GM19025 (cell line): ENCODE measurements at regions not wholly inside any gene's neighbourhood (a gene's known extent, or its start where the extent isn't known, plus 50 kb on each side); places are given as distances from the start of the nearest gene placed in this dataset.

Experiments
- ATAC-seq: cut with Tn5 transposase; IDR thresholded peaks from one replicate; pipeline ENCODE4 v1.9.1; 2021; ENCODE audit warnings: mild to moderate bottlenecking, low read depth, moderate library complexity; ENCODE audit not compliant: unreplicated experiment

DNA sequence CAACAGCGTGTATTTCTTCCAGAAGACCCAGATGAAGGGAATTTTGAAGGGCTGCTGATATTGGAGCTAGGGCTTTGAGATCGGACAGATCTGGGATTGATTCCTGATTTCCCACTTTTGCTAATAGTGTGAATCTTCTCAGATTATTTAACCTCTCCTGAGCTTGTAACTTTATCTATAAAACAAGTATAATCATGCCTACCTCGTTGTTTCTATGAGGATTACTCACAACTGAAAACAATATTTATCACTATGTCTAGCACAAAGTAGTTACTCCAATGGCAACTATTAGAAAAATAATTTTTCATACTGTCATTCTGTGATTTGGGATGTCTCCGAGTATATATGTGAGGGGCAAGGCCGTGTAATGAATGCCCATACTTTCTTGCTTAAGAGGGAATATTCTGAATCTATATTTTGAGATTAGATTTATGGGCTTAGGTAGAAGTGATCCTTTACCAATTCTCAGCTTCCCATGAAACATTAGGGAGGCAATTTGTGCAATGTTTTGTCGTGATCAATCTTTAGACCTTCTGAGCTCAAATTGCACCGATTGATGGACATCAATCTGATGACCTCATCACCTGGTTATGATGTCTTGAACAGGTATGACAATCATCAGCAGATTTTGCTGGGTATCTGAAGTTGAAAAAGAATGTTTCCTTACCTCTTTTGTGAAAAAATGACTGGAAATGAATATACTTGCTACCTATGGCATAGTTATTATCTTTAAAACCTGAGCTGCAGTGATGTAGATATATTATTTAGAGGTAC, 339.9 kb downstream of the KCNS3 start:
- no peak for ATAC-seq

DNA sequence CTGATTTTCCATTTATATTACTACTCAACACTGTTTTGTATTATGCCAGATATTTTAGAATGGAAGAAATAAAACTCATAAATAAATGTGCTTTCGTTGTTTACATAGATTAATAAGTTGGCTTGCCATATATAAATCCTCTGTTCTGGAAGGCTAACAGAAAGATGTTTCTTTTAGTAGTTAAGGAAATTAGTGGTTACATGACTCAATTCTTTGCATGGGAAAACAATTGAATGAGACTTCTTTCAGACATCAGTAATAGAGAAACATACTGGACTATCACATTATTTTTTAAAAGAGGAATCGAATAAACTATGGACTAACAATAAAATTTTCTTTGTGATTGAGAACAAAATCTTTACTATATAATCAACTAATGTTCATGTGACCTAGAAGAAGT, 336.5 kb downstream of the KCNS3 start:
- no peak for ATAC-seq

DNA sequence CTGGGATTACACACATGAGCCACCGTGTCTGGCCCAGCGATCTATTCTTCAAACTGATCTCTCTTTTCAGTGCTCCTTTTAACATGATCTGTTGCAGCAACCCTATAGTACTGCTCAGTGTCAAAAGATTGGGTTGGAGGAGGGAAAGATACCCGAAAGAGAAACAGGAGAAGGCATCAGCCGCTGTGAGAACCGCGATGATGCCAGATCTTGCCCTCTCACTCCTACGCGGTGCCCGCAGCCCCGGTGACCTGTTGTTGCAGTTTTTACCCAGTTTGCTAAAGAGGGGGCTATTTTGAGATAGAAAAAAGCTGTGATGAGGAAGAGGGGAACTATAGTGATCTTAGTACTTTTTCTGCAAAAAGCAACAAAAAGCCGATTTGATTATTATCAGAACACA, 335.5 kb downstream of the KCNS3 start:
- no peak for ATAC-seq

DNA sequence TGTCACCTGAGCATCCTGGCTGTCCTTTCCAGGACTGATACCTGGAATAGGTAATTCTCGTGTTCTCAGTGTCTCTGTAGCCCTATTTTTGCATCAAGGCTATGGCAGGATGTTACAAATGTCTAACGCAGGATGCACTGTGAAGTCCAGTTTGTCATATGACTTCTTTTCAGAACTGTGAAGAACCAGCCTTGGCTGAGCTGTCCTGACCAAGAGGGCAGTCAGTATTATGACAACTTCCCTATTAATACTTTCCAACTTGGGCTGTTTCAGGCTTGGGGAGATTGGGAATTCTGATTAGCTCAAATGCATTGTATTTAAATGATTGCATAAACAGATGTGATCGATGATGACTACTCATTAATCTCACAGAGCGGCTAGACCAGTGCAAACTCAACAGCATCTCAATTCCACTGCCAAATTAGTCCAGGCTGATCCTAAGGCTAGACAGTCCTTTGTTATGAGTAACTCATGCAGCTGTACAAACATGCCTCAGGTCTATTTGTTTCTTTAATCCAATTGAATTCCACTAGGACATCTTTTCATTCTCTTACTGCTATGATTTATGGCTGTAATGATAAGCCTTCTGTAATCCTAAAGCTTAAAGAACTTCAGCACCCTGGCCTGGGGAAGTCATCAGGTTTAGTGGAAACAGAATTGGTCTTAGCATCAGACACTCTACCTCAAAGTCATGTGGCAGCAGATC, 331.6 kb downstream of the KCNS3 start:
- no peak for ATAC-seq

DNA sequence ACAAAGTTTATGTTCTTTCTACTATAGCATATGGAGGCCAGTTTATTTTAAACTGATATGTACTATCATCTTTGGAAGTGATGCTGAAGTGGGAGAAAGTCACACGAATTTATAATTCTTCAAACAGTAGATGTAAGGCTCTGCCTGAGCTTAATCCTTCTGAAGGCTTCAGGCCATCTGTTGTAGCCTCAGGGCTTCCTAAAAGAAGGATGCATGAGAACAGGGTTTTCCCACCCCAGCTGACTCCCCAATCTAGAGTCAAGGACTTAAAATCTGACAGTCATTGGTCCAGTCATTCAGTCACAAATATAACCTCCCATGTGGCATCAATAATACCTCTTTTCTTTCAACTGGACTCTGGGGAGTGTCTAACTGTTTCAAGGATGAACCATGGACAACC, 330.5 kb downstream of the KCNS3 start:
- ATAC-seq, result no peak

DNA sequence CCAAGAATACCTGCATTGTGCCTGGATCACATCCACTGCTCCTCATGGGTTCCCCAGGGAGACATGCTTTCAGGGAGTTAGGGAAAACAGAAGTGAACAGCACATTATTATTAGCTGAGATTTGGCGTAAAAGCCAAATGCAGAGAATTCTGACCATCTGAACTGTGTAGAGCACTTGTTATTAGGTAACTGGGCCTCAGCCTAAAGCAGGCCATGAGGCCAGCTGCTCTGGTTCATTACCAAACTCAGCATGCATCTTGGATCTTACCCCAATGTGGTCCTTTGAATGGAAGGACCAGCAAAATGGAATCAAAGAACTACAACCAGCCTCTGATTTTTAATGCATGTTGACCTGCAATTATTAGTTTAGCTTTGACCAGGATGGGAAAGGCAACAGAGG, 322.3 kb downstream of the KCNS3 start:
- no peak for ATAC-seq

DNA sequence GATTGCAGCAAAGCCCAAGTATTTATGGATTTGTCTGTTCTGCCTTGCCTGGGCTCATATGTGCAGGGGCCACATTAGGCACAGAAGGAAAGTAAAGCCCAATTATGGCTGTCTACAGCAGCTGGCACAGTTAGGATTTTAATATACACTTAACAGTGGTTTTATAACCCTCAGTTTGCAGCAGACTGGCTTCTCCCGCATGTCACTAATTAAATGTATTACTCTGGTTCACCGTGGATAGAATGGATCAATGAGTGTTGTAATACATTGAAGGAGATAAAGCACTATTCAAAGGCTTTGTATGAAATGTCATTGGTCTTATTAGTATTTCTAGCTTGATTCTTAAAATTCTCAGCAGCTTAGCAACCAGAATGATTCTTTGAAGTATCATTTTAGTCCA, 320.2 kb downstream of the KCNS3 start:
- no peak for ATAC-seq

DNA sequence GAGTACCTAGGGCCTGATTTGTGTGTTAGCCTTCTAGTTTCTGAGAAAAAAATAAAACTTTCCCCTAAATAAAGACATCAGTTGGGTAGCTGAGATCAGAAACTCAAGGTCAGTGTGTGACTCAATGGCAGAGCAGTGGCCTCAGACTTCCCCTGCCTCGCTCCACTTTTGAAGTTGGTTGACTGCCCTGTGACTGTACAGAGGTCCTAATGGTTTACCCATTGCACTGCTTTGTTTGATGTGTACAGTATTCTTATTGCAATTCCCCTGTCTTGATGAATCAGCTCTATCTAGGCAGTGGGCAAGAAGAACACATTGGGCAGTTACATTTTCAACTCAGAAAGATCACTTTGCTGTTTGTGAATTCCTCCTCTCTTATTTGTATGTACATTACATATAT, 315.7 kb downstream of the KCNS3 start:
- no peak for ATAC-seq

DNA sequence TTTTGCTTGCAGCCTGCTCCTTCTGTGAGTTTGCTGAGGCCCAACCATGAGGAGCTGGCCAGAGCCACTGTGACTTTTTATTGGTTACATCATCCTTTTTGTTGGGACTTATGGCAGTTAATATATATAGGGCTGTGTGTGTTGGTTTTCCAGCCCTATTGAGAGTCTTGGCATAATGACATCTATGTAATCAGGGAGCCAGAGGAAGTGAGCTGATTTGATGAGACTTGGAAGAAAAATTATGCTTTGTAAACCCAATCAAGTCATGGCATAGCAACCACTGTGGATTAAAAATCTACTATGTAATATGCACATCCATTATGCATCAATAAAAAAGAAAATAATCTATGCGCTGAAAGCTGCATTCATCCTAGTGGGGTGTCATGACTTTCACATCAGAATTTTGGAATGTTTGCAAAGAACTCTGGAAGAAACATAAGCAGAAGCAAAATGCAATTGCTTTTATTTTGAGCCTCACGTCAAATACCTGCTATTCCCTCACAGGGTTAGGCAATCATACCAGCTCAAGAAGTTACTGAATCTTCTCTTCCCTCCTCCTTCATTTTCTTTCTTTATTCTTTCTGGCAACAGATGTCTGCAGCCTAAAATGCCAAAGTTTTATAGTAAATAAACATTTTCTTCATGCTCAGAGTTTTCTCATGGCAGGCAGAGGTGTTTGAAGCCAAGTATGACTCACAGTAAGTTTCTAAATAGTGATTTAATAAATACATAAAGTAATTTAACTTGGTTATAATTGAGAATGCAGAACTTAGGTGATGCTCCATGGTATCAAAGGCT, 308.5 kb downstream of the KCNS3 start:
- ATAC-seq, result no peak

DNA sequence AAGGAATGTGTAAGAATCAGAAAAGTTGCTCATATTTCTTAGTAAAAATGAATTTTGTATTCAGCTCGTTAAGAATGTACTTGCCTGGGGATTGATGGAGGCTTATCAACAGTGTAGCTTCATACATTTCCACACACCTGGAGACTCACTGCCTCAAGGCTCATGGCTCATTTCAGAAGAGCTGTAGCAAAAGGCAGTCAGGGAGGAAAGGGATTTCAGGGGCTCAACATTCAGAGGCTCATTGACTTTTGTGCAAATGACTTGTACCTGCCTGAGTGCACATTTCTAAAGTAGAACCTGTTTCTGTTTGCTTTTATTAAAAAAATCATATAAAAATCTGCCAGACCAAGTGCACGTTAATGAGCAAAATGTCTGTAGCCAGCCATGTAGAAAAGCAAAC, 304.4 kb downstream of the KCNS3 start:
- no peak for ATAC-seq

DNA sequence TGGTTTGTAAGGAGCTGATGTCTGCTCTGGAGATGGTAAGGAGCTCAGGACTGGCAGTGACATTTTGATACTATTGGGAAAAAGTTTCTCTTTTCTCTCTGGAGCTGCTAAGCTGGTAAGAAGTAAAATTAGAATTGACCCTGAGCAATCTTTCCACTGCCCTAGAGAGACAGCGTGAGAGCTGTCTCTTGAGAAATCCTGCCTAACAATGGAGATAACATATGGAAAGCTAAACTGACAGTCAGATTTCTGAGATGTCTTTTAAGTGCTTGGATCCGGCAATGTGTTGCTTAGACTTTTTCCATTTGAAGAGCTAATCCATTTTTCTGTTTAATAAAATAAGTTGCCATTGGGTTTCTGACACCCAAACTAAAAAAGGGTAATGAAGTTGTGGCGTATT, 302.4 kb downstream of the KCNS3 start:
- no peak for ATAC-seq

DNA sequence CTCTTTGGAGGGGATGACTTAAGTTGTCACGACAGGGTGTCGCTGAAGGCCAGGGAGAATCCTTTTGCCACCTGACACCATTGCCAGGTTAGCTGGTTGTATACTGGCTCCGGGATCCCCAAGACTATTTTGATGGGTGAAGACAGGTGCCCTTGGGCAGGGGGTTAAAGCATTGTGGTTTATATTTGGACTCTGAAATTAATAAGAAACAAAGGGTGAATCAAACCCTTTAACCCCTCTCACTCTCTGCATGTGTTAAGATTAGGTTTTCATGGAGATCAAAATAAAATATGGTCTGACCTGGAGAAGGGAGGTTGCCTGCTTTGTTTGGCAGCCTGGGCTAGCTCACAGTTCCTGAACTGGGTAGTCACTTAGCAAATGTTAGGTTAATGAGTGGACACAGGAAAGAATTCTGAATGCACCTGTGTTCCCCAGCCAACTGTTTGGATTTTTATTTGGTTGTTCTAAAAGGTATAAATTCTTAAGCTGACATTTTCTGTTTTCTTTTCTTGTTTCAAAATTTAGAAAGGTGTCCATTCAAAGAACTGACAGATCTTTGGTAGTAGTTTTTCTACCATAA, 301.7 kb downstream of the KCNS3 start:
- no peak for ATAC-seq

DNA sequence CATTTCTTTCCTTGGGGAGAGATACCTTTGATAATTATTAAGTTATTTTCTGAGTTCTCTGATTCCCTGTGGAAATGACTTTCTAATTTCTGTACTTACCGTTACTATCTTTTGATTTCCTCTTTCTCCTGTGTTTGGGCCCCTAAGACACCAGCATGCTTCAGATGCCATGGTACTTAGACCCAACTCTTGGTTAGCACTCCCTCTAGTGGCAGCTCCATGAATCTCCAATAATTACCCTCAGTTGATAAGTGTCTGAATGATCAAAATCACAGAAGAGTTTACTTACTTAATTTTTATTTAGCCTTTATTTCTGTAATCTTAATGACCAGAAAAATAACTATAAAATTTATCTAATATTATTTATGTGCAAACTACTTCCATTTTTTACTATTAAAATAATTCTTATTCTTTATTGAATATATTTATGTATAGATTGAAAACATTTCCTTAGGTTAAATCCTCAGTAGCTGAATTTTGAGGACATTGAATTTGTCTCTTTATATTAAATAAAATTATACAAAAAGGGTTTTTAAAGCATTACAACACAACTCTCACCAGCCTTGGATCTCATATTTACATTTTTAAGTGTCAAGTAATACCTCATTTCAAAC, 300.4 kb downstream of the KCNS3 start:
- peak; percentile 74 for ATAC-seq

DNA sequence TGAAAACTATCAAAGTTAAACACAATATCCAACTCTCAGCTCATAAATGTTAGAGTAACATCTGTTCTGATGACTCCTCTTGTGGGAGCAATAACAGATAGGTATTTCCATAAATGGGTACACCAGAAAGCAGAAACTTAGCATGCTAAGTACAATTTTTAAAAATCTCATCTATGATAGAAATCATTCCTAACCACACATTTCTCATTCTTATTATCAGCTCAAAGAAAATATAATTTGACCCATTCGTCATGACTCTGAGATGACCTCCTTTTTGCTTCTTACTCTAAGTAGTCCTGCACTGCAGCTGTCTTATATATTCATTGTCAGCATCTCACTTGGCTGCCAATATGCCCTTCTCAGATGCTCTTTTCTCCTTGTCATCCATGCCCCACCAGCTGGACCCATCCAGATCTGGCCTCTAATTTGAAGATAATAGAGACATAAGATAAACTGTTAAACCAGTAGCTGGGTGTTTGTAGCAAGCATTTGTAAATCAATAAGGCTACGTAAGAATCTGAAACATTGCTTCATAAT, 298.3 kb downstream of the KCNS3 start:
- no peak for ATAC-seq

DNA sequence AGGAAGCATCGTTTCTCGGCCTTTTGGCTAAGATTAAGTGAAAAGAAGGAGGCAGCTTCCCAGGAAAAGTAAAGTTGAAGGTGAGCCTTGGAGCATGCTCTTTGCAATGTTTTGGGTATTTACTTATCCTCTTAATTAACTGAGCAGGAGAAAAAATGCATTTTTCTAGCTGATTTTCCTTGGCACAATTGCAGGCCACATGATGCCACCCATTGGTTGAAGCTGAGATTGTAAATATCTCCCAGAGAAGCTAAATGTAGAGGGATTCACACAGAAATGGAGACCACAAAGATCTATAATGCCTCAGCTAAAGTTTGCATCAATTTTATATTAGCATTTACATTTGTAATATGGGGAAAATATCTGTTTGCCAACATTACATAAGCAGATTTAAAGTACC, 294.1 kb downstream of the KCNS3 start:
- no peak for ATAC-seq

DNA sequence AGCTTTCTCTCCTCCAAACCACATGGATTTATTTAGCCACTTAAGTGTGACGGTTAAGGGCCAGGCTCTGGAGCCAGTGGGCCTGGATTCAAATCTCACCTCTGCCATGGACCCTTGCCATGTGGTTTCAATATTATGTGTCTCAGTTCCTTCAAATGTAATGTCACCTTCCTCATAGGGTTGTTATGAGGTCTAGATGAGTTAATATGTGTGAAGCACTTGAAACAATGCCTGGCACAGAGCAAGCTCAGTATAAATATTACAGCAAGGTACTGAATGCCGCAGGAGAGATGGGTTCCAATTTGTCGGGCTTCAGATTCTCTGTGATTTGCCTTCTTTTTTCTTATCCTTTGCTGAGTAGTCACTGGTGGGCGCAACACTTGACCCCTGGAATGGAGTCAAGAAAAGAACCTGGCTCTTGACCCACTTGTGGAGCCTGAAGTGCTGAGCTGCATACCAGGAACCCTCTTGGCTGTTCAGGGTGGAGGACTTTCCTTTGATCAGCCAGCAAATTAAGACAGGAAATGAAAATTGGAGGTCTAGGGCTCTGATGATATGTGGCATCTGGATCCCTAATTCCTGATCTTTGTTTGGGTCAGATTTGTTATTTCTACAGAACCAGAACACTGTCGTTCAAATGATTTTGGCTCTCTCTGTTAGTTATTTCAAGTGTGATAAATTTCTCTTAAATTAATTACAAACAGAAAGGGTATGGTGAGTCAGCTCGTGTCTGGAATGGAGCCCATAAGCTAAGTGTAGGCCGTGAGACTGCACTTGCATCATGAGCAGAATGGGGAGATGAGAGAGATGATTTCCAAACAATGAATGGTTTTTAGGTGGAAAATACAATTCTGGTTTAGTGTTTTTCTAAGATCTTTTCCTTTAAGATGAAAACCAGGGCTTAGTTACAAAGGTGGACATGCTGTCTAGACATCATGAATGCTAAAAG, 293.0 kb downstream of the KCNS3 start:
- no peak for ATAC-seq

DNA sequence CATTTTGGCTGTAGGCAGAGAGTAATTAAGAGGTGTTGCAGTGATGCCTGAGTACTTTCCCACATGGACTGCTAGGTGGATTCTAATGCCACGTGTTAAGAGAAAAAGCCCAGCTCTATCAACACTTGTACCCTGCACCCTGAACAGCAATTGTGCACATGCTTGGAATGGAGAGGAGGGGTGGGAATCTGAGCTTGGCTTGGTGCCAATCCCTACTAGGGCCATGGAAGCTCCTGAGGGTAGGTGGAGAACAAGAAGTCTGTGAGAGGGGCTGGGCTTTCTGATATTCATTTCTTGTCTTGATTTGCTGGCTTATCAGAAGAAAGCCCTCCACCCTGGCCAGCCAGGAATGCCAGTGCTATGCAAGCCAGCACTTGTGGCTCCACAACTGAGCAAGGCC, 292.2 kb downstream of the KCNS3 start:
- ATAC-seq, result no peak

DNA sequence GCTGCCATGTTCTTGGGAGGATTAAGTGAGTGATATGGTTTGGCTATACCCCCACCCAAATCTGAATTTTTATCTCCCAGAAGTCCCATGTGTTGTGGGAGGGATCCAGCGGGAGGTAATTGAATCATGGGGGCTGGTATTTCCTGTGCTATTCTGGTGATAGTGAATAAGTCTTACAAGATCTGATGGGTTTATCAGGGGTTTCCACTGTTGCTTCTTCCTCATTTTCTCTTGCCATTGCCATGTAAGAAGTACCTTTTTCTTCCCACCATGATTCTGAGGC, 291.4 kb downstream of the KCNS3 start:
- ATAC-seq, result no peak

DNA sequence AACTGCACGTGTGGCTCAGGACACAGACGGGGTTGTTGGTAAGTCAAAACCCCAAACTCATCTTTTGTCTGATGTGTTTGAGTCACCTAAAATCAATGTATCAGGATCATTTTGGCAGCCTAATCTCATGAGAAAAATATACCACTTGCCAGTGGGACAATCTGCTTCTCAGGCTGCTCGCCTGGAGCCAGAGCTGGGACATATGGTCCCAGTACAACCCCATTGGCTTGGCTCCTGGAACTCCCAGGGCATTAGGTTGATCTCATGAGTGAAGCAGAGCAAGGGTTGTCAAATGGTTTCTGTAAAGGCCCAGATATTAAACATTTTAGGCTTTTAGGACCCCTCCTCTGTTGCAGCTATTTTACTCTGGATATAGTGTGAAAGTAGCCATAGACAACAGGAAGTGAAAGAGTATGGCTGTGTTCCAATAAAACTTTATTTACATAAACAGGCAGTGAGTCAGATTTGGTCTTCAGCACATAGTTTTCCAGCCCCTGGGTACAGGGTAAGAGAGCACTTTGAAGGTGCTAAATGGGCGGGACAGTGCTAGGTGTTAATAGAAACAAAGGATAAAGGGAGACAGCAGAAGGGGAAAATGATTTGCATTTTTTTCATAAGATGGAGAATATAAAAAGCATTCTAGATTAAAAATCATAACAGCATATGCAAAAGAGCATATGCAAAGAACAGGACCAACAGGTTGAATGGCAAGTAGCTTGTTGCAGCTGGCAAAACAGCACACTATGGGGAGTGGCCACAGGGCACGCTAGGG, 290.8 kb downstream of the KCNS3 start:
- no peak for ATAC-seq
